ENCODE measurements at regions not wholly inside any gene's neighbourhood (a gene's known extent, or its start where the extent isn't known, plus 50 kb on each side); places are given as distances from the start of the nearest gene placed in this dataset.

GRCh38 chrX:138157850-138158249 lies 553.7 kb downstream of the FGF13 start:
- no peaks in the 10 kb centered on the region for H3K9me3 ChIP-seq
- H3K27me3 ChIP-seq = no peaks in the 10 kb centered on the region
- no peak overlapping the region for H3K4me3 ChIP-seq
- no peak overlapping the region for H3K27ac ChIP-seq
- no peak for ATAC-seq
- WGBS, 2 donors (ENCODE audit: low coverage in 1 of 2) = 40 to 75% methylated on average over 2 of the region's 2 CpGs
- H3K36me3 ChIP-seq = no peaks in the 10 kb centered on the region
- TF ChIP-seq POLR2A (IDR thresholded peaks at IDR 0.05) (no peak), CTCF (IDR thresholded peaks at IDR 0.05) (no peak), POLR2AphosphoS5 (IDR thresholded peaks at IDR 0.05) (no peak), EP300 (IDR thresholded peaks at IDR 0.05) (no peak)
- H3K4me1 ChIP-seq = no peaks in the 10 kb centered on the region

- WGBS, 2 donors (ENCODE audit: low coverage in 1 of 2) = 0% methylated on average over 1 of the region's 1 CpG
- Histone ChIP-seq H3K27me3 (no peaks in the 10 kb centered on the region), H3K4me1 (no peaks in the 10 kb centered on the region), H3K4me3 (no peak overlapping the region), H3K27ac (no peak overlapping the region), H3K9me3 (no peaks in the 10 kb centered on the region), H3K36me3 (no peaks in the 10 kb centered on the region)
- TF ChIP-seq POLR2A (IDR thresholded peaks at IDR 0.05) (no peak), CTCF (IDR thresholded peaks at IDR 0.05) (peak in 3 of 4 experiments; percentile 12 to 49 (median 27))
- ATAC-seq = no peak
Observed at GRCh38 chrX:138191998-138192397, 519.5 kb downstream of the FGF13 start.

- TF ChIP-seq EP300 (IDR thresholded peaks at IDR 0.05) (no peak), POLR2A (IDR thresholded peaks at IDR 0.05) (no peak), POLR2AphosphoS5 (IDR thresholded peaks at IDR 0.05) (no peak), CTCF (IDR thresholded peaks at IDR 0.05) (no peak)
- 71 to 78% methylated on average over 1 of the region's 2 CpGs for WGBS, 2 donors (ENCODE audit: low coverage in 1 of 2)
- Histone ChIP-seq H3K4me1 (no peaks in the 10 kb centered on the region), H3K9me3 (no peaks in the 10 kb centered on the region), H3K36me3 (no peaks in the 10 kb centered on the region), H3K27me3 (no peaks in the 10 kb centered on the region), H3K27ac (no peak overlapping the region), H3K4me3 (no peak overlapping the region)
- ATAC-seq = no peak
Observed at GRCh38 chrX:138229718-138230117, 481.8 kb downstream of the FGF13 start.

- TF ChIP-seq CTCF (IDR thresholded peaks at IDR 0.05) (no peak), POLR2A (IDR thresholded peaks at IDR 0.05) (no peak), POLR2AphosphoS5 (IDR thresholded peaks at IDR 0.05) (no peak), EP300 (IDR thresholded peaks at IDR 0.05) (no peak)
Observed at GRCh38 chrX:138240266-138240665, 471.3 kb downstream of the FGF13 start.

GRCh38 chrX:138254001-138254400 lies 457.5 kb downstream of the FGF13 start:
- TF ChIP-seq CTCF (IDR thresholded peaks at IDR 0.05) = no peak
- TF ChIP-seq POLR2A (IDR thresholded peaks at IDR 0.05) = no peak
- no peak for TF ChIP-seq EP300 (IDR thresholded peaks at IDR 0.05)
- no peak for TF ChIP-seq POLR2AphosphoS5 (IDR thresholded peaks at IDR 0.05)
- WGBS, 2 donors (ENCODE audit: low coverage in 1 of 2) = 90% methylated on average over 2 of the region's 3 CpGs; no CpG with 5 or more reads in 1 of the 2 donors

More at GRCh38 chrX:138240266-138240665, 471.3 kb downstream of the FGF13 start:
- no peak overlapping the region for H3K27ac ChIP-seq
- H3K4me3 ChIP-seq = no peak overlapping the region
- ATAC-seq = no peak
- H3K9me3 ChIP-seq = no peaks in the 10 kb centered on the region
- no peaks in the 10 kb centered on the region for H3K36me3 ChIP-seq
- 27 to 33% methylated on average over 1 to 2 of the region's 2 CpGs for WGBS, 2 donors (ENCODE audit: low coverage in 1 of 2)
- H3K27me3 ChIP-seq = no peaks in the 10 kb centered on the region
- no peaks in the 10 kb centered on the region for H3K4me1 ChIP-seq

More at GRCh38 chrX:138254001-138254400, 457.5 kb downstream of the FGF13 start:
- H3K4me1 ChIP-seq = no peaks in the 10 kb centered on the region
- H3K27me3 ChIP-seq = no peaks in the 10 kb centered on the region
- H3K36me3 ChIP-seq = no peaks in the 10 kb centered on the region
- no peak for ATAC-seq
- no peak overlapping the region for H3K27ac ChIP-seq
- H3K4me3 ChIP-seq = no peak overlapping the region
- H3K9me3 ChIP-seq = no peaks in the 10 kb centered on the region
